SK-N-MC (cell line): ENCODE measurements at regions not wholly inside any gene's neighbourhood (a gene's known extent, or its start where the extent isn't known, plus 50 kb on each side); places are given as distances from the start of the nearest gene placed in this dataset.

Source experiments
- EZH2 ChIP-seq: fragments of 200-600 bp; sonication (generic); IDR thresholded peaks from one replicate; pipeline ENCODE4 v1.6.1; 2017; ENCODE audit warnings: antibody characterized with exemption
- FOXP2 ChIP-seq: optimal IDR thresholded peaks from 2 replicates; pipeline ENCODE3; 2011; ENCODE audit warnings: mild to moderate bottlenecking, moderate library complexity; ENCODE audit not compliant: insufficient read depth; ENCODE audit errors: extremely low read length, control extremely low read depth
- POLR2AphosphoS5 ChIP-seq: IDR thresholded peaks from 2 replicates; pipeline ENCODE4 v1.6.1; 2012; ENCODE audit warnings: mild to moderate bottlenecking, low read depth, low read length, borderline replicate concordance

DNA sequence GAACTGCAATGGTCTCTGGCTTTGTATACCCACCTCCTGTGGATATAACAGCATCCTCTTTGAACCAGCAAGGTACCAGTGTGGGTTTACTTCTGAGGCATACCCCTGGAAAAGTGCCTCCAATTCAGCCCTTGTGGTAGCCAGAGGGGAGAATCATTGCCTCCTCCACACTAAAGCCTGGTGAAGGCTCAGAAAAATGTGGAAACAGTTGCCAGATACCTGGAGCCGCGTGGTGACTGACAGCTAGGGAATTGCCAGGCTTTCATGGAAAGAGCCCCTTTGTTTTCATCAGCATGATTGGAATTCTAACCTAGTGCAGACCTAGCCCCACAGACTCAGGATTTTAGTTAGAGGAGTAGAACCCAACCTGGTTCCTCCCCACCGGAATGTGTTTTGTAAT is 168.6 kb upstream of the KLF3 start:
- TF ChIP-seq EZH2 (no peak), POLR2AphosphoS5 (no peak), FOXP2 (no peak)
